Ascending aorta (tissue), 2 donors: ENCODE measurements at regions not wholly inside any gene's neighbourhood (a gene's known extent, or its start where the extent isn't known, plus 50 kb on each side); places are given as distances from the start of the nearest gene placed in this dataset.

Experiments
- DNase-seq, 2 donors: peaks; one replicate each; pipeline ENCODE4 v3.0.0-alpha.2; 2019; ENCODE audit warnings: low spot score in 2 of 2
- H3K27ac ChIP-seq, 2 donors: fragments of 200-600 bp; sonication (generic); one replicate each; pipeline ENCODE4 v1.5.1; 2016 to 2017; ENCODE audit warnings: mild to moderate bottlenecking in 1 of 2
- H3K27me3 ChIP-seq: fragments of 200-600 bp; sonication (generic); one replicate; pipeline ENCODE4 v1.5.1; 2017
- H3K36me3 ChIP-seq, 2 donors: fragments of 200-600 bp; sonication (generic); one replicate each; pipeline ENCODE4 v1.5.1; 2016
- H3K4me1 ChIP-seq, 2 donors: fragments of 200-600 bp; sonication (generic); one replicate each; pipeline ENCODE4 v1.5.1; 2016 to 2017; ENCODE audit warnings: mild to moderate bottlenecking in 1 of 2
- H3K4me3 ChIP-seq, 2 donors: fragments of 200-600 bp; sonication (generic); one replicate each; pipeline ENCODE4 v1.5.1; 2016 to 2017; ENCODE audit warnings: mild to moderate bottlenecking in 1 of 2
- H3K9me3 ChIP-seq, 2 donors: fragments of 200-600 bp; sonication (generic); one replicate each; pipeline ENCODE4 v1.5.1; 2016
- CTCF ChIP-seq, 3 experiments: fragments of 200-600 bp in 2 of 3; fragments of 450-650 bp in 1 of 3; sonication (generic) in 2 of 3; IDR thresholded peaks; one replicate each; pipeline ENCODE4 v1.5.1; 2016 to 2019; ENCODE audit warnings: antibody characterized with exemption in 3 of 3, mild to moderate bottlenecking in 1 of 3, moderate library complexity in 1 of 3
- intact Hi-C: fragments of 100-400 bp; cut with DNase I; formaldehyde crosslinking; loops from one replicate; pipeline ENCODE4 v1.15.1; 2023

- H3K36me3 ChIP-seq, result no peaks in the 10 kb centered on the region
- H3K4me1 ChIP-seq, result peaks cover 0 to 3% of the 10 kb centered on the region in 2 donors
- no peak for DNase-seq
- no peak overlapping the region for H3K4me3 ChIP-seq
- no peak for TF ChIP-seq CTCF (IDR thresholded peaks at IDR 0.05)
- no peak overlapping the region for H3K27ac ChIP-seq
- no peaks in the 10 kb centered on the region for H3K9me3 ChIP-seq
- H3K27me3 ChIP-seq, result no peaks in the 10 kb centered on the region
- intact Hi-C loops, result no loop called here
Observed at GRCh38 chr2:22487036-22487435, 897.9 kb upstream of the KLHL29 start.

- no peak for DNase-seq
Observed at GRCh38 chr2:22487541-22487940, 897.4 kb upstream of the KLHL29 start.

GRCh38 chr2:22491442-22491841 is 893.5 kb upstream of the KLHL29 start:
- H3K9me3 ChIP-seq, result no peaks in the 10 kb centered on the region
- H3K4me3 ChIP-seq, result no peak overlapping the region

More at GRCh38 chr2:22487541-22487940, 897.4 kb upstream of the KLHL29 start:
- no peak overlapping the region for H3K4me3 ChIP-seq
- no peak for TF ChIP-seq CTCF (IDR thresholded peaks at IDR 0.05)
- H3K27me3 ChIP-seq, result no peaks in the 10 kb centered on the region
- no peaks in the 10 kb centered on the region for H3K9me3 ChIP-seq
- no peaks in the 10 kb centered on the region for H3K36me3 ChIP-seq
- H3K4me1 ChIP-seq, result peaks cover 0 to 3% of the 10 kb centered on the region in 2 donors
- intact Hi-C loops, result no loop called here
- no peak overlapping the region for H3K27ac ChIP-seq

GRCh38 chr2:22494156-22494555 is 890.8 kb upstream of the KLHL29 start:
- TF ChIP-seq CTCF (IDR thresholded peaks at IDR 0.05), result no peak
- no peak overlapping the region for H3K4me3 ChIP-seq
- H3K9me3 ChIP-seq, result no peaks in the 10 kb centered on the region
- H3K4me1 ChIP-seq, result peaks cover 4 to 11% of the 10 kb centered on the region in 2 donors
- no peak for DNase-seq
- no peaks in the 10 kb centered on the region for H3K36me3 ChIP-seq
- intact Hi-C loops, result loop anchor here (10.0 kb wide), 1 partner anchor 1449 kb away; the partner anchor contains the start of gene APOB
- H3K27ac ChIP-seq, result no peak overlapping the region
- no peaks in the 10 kb centered on the region for H3K27me3 ChIP-seq

More at GRCh38 chr2:22491442-22491841, 893.5 kb upstream of the KLHL29 start:
- peaks cover 0 to 3% of the 10 kb centered on the region in 2 donors for H3K4me1 ChIP-seq
- no peak for DNase-seq
- intact Hi-C loops, result loop anchor here (10.0 kb wide), 1 partner anchor 1447 kb away; the partner anchor contains the start of gene APOB
- TF ChIP-seq CTCF (IDR thresholded peaks at IDR 0.05), result no peak
- H3K36me3 ChIP-seq, result no peaks in the 10 kb centered on the region
- no peak overlapping the region for H3K27ac ChIP-seq
- no peaks in the 10 kb centered on the region for H3K27me3 ChIP-seq

GRCh38 chr2:22497064-22497463 is 887.9 kb upstream of the KLHL29 start:
- no peak for DNase-seq
- H3K27me3 ChIP-seq, result no peaks in the 10 kb centered on the region
- H3K4me3 ChIP-seq, result no peak overlapping the region
- no peak for TF ChIP-seq CTCF (IDR thresholded peaks at IDR 0.05)
- H3K36me3 ChIP-seq, result no peaks in the 10 kb centered on the region
- peaks cover 13 to 19% of the 10 kb centered on the region in 2 donors for H3K4me1 ChIP-seq
- intact Hi-C loops, result loop anchor here (10.0 kb wide), 1 partner anchor 1452 kb away; the partner anchor contains the start of gene APOB
- no peaks in the 10 kb centered on the region for H3K9me3 ChIP-seq
- H3K27ac ChIP-seq, result no peak overlapping the region

GRCh38 chr2:22497789-22498188 is 887.2 kb upstream of the KLHL29 start:
- Histone ChIP-seq H3K27ac (no peak overlapping the region), H3K4me3 (no peak overlapping the region), H3K27me3 (no peaks in the 10 kb centered on the region), H3K4me1 (peaks cover 13 to 19% of the 10 kb centered on the region in 2 donors), H3K9me3 (no peaks in the 10 kb centered on the region), H3K36me3 (no peaks in the 10 kb centered on the region)
- intact Hi-C loops, result loop anchor here (10.0 kb wide), 1 partner anchor 1453 kb away; the partner anchor contains the start of gene APOB
- TF ChIP-seq CTCF (IDR thresholded peaks at IDR 0.05), result no peak
- no peak for DNase-seq
